ENCODE measurements at regions not wholly inside any gene's neighbourhood (a gene's known extent, or its start where the extent isn't known, plus 50 kb on each side); places are given as distances from the start of the nearest gene placed in this dataset.
"Not testable (repeated sequence)": the region's sequence is repeated elsewhere in the genome, so short reads cannot be mapped to it uniquely, and the experiment has no call there.

DNA sequence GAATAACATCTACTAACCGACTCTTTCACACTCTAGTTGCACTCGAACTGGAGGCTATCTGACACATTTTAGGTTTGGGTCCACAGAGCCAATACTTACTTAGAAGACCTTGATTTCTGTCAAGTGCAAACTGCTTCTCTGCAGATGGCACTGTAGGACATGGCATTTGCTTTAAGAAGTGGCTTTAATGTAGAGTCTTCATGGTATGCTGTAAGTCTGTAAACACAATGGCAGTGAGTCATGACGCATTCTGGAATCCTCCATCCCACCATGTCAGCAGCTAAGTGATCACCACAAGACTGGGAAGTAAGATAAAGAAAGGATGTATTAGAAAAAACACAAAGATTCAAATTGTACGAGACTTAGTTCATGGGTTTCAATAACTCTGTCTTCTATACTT lies 377.0 kb upstream of the NOX3 start:
- DNase-seq (ENCODE audit: low spot score) = no peak

DNA sequence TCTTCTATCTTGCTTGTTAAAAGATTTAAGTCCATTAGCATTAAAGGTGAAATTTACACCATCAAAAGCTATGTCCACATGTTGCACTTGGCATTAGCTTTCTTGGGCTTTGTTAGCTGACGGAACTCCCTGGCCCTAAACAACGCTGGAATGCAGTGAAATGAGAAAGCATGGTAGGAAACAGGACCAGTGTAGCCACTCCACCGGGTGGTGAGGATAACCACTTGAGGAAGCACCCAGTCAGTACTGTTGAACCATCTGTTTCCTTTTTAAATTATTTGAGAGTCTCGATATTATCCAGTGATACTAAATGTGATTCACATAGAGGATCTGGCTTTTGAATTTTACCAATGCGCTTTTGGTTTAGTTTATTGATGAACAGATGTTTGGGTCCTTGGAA lies 374.9 kb upstream of the NOX3 start:
- DNase-seq (ENCODE audit: low spot score) = no peak

DNA sequence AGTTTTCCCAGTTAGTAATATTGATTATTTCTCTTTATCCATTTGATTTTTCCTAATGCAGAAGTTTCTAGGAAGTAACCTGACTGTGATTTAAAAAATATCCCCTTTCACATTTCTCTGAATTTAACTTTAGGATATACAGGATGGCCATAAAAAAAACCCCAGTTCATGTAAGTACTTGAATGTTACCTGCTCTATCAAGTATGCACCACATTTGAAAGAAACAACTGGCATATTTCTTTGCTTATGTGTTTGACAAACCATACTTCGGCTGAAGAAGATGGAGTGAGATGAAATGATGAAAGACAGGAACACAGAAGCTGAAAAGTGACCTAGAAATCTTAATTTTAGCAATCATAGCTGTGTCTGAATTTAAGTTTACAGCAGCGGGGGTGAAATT lies 374.0 kb upstream of the NOX3 start:
- DNase-seq (ENCODE audit: low spot score) = no peak

DNA sequence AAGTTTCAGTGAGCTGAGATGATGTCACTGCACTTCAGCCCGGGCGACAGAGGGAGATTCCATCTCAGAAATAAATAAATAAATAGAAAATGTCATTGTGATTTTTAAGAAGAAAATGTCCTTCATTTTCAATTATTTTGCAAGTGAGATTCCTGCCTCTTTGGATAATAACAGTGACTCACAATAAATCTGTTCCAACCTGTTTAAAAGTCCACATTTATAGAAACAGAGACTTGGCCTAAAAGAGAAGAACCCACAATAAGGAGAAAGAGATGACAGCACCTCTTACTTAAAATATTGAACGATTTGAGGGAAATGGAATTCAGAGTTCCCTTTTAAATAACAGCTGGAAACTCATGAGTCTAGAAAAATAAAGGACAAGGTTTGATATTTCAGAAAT lies 373.4 kb upstream of the NOX3 start:
- DNase-seq (ENCODE audit: low spot score) = no peak

DNA sequence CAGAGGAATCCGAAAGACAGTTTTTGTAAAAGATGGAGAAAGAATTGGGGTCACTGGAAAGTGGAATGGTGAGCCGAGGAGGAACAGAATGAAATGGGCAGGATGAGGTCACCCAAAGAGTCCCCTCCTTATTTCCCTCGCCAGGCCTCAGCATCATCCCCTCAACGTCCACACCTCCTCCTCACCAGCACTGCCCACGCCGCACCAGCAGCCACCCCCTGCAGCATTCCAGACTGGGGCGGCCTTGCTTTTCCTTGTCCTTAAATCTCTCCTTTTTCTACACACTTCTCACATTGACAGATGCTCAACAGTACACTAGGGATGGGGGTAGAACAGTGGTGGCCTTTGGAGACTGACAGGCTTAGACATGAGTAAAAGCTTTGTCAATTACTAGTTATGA lies 363.1 kb upstream of the NOX3 start:
- no peak for DNase-seq (ENCODE audit: low spot score)

DNA sequence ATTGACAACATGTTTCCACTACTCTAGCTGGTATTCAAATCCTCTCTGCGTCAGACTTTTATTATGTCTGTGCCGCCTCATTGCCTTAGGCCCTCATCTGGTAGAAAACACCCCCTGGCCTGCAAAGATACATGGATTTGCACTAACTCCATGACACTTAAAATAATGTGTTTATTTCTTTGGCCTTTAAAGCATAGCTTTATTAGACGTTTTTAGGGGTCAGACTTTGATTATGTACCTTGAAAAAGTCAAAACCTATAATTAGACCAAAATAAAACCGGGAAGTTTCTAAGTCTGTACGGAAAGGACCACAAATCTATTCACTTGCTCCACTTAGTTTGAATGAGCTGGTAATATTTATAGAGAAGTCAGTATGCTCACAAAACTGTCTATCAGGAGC lies 357.9 kb upstream of the NOX3 start:
- no peak for DNase-seq (ENCODE audit: low spot score)

DNA sequence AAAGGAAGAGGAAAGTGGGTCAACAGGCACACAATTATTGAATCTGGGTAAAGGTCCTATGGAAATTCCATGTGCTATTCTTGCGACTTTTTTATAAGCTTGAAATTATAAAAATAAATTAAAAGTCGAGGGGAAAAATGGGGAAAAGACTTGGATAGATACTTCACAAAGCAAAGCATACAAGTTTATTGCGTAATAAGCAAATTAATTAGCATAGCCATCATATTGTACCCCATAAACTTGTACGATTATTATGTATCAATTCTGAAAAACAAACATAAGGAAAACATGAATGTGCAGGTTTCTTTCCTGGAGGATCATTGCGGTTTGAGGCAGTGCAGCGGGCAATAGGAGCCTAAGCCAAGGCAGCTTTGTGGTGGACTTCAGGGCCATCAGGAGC lies 351.6 kb upstream of the NOX3 start:
- no peak for DNase-seq (ENCODE audit: low spot score)

DNA sequence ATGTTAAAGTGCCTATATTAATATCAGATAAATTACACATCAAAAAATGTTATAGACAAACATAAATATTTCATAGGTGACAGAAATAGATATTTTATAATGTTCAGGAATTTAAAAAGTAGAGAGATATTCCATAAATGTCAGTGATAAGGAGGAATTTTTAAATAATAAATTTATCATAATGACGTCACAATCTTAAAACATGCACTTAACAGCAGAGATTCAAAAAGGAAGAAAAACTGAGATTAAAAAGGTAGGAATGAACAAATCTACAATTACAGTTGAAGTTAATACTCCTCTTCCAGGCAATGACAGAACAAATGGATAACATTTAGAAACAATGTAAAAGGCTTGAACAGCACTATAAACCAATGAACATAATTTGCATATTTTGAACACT lies 345.4 kb upstream of the NOX3 start:
- no peak for DNase-seq (ENCODE audit: low spot score)

DNA sequence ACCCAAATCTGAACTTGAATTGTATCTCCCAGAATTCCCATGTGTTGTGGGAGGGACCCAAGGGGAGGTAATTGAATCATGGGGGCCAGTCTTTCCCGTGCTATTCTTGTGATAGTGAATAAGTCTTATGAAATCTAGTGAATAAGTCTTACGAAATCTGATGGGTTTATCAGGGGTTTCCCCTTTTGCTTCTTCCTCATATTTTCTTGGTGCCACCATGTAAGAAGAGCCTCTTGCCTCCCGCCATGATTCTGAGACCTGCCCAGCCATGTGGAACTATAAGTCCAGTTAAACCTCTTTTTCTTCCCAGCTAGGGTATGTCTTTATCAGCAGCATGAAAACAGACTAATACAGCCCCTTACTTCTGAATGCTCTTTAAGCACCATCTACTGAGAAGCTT lies 343.2 kb upstream of the NOX3 start:
- DNase-seq (ENCODE audit: low spot score) = not testable (repeated sequence)

DNA sequence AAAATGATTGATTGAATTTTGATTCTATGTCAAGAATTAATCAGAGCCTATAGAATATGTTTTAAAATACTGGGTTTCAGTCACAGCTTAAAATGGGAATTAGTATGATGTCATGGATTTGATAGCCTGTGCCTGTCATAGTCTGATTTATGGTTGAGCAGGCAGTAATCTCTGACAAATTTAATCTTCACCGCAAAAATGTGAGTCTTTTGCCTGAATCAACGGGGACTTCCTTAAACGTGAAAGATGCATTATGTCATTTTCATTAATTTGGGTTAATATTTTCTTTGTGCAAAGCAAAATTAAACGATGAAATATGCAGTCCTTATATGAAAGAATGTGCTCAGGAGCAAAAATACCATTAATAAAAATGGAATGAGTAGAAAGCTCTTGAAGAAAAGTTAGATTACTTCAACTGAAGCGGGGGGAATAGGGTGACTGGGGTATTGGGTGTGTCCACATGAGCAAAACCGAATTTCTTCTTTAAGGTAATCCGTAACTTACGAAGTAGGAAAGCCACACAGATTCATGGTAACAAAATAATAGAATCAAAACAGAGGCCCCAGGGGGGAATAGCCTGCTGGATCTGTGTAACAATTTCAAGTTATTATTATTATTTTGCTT lies 339.6 kb upstream of the NOX3 start:
- no peak for DNase-seq (ENCODE audit: low spot score)

DNA sequence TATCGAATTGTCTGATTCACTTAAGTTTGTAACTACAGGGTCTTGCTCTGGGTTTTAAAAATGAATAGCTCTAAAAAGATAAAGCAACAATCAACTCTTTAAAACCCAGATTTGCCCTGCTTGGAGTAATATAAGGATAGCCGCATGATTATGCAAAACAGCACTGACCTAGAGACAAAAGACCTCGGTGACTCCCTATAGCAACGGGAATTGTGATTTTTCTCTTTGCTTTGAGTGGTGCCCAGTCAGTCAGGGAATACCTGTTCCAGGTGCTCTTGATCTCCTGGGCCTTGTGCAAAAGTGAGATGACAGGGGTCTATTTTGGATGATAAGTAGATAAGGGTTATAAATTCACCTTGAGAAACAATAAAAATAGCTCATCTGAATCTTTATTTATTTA lies 336.3 kb upstream of the NOX3 start:
- no peak for DNase-seq (ENCODE audit: low spot score)

DNA sequence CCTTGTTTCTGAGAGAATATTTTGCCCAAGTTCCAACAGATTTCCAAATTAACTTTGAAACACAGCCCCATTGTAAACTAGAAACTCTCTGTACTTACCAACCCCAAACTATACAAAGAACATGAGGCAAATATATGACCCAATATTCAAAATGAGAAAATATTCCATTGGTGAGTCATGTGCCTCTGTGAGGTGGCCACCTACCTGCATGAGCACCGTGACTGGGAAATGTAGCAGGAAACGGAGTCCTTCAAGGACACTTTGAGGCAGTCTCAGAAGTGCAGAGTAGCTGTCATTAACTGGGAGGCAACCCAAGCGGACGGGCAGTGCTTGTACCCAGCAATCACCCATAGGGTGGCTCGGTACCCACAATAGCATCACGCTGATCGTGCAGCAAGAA lies 335.5 kb upstream of the NOX3 start:
- DNase-seq (ENCODE audit: low spot score) = no peak

DNA sequence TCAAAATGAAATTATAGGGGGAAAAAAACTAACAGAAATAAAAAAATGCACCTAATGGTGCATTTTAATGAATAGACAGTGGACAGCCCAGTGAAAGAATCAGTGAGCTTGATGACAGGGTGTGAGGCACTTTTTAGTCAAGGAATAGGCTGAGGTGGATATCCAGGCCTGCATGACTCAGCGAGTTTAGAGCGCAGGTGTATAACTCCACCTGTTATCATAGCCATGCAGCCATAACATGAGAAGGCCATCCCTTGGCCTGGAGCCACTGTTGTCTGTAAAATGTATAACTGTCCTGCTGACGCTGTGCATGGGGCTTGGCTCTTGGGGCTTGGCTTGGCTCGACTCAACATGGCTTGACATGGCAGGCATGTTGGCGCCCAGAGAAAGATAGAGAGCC lies 331.5 kb upstream of the NOX3 start:
- DNase-seq (ENCODE audit: low spot score) = no peak

DNA sequence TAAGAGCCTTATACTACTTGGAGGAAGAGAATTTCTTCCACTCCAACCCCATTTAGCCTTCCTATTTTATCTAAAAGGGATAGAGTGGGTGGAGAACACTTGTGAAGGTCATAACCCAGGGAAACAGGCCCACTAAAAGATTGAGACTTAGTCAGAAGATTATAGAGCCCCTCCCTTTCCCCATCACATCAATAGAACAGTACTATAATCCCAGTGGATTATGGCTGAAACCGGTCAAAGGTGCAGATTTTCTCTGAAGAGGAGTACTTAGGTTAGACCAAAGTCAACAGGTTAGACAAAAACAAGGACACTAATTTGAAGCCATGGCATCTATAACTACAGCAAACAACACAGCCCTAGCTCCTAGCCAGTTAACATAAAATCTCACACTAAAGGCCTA lies 330.9 kb upstream of the NOX3 start:
- DNase-seq (ENCODE audit: low spot score) = no peak

DNA sequence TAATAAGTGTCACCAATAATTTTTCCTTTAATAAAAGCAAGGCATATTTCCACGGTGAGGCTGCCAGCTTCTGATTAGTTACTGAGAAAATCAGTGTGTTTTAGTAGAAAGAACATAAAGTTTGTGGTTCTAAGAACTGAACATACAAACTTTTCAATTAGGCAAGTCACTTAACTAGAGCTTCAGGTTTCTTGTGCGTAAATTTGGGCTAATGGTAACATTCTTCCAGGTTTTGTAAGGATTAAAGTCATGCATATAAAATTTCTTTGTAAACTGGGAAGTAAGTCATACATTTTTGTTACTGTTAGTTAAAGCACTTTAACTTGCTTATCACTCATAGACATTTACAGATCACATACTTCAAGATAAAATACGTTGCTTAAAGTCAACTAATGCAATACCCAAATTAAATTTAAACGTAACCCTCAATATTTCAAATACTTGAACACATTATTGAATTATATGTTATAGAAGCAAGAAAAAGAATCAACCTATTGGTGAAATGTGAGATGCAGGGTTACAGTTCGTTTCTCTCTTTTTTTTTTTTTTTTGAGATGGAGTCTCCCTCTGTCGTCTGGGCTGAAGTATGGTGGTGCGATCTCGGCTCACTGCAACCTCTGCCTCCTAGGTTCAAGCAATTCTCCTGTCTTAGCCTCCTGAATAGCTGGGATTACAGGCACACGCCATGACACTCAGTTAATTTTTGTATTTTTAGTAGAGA lies 327.3 kb upstream of the NOX3 start:
- DNase-seq (ENCODE audit: low spot score) = no peak

DNA sequence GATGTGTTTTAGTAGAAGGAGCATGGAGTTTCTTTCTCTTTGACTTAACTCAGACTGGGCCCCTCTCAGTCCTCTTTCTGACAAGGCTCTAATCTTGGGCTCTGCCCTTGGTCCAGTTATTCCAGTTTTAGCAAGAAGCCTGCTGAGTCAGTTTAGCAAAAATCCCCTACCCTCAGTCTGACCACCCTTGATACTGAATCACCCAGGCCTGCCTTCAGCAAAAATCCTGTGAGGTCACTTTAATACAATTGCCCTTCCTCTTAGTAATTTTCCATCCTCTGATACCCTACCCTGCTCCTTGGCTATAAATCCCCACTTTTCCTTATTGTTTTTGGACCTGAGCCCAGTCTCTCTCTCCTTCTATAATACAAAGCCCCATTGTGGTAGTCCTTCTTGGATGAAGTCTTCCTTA lies 326.7 kb upstream of the NOX3 start:
- no peak for DNase-seq (ENCODE audit: low spot score)

DNA sequence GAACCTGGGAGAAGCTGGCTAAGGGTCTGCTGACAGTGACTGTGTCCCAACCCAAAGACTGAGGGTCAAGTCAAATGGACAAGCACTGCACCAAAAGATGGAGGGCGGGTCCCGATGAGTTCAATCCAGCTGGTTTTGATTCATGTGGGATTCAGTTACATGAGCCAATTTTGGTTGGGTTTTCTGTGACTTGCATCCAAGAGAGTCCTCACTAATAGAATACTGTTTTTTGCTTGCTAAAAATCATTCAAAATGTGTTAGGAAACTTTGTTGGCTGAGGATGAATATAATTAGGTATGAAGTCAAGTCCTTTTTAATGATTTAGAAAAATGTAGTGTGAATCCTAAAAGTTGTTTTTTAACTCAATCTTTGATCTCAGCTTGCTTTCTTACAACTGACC lies 323.8 kb upstream of the NOX3 start:
- DNase-seq (ENCODE audit: low spot score) = no peak

DNA sequence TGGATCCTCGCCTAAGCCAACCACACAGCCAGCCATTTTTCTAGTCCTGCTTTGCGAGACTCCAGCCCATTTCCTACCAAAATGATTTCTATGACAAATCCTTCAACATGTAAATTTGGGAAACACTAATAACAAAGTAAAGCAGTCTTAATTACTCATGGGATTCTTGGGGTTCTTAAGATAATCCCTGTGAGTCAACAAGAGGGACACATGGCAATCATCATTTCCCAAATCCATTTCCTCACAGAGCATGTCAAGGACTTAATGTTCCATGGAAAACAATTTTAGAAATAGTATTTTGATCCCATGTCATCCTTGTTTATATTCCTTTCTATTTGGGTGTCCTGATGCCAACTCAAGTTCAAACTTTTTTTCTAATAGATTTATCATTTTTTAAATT lies 322.7 kb upstream of the NOX3 start:
- no peak for DNase-seq (ENCODE audit: low spot score)

DNA sequence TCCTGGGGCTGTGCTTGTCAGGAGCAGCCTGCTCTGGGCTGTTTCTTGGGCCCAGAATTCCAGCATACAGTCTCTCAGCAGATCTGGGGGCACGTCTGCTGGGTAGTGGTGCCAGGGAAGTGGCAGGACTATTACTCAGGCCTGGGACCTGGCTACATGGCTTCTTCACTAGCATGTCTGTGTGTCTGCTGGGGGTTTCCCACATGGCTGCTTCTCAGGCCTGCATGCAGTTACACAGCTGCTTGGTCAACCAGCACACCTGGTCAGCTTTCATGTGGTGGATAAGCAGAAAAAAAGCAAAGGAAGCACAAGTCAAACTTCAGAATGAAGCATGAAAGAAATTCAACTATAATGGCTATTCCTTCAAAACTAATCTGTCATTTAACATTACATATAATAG lies 316.2 kb upstream of the NOX3 start:
- DNase-seq (ENCODE audit: low spot score) = no peak

DNA sequence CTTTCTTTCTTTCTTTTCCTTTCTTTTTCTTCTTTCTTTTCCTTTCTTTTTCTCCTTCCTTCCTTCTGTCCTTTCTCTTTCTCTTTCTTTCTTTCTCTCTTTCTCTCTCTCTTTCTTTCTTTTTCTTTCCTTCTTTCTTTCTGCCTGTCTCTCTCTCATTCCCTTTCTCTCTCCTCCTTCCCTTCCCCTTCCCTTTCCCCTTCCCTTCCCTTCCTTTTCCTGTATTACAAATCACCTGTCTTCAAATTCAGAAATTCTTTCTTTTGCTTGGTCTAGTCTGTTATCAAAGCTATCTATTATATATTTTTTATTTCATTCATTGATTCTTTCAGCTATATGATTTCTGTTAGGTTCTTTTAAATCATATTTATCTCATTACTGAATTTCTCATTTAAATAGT lies 315.2 kb upstream of the NOX3 start:
- DNase-seq (ENCODE audit: low spot score) = no peak

DNA sequence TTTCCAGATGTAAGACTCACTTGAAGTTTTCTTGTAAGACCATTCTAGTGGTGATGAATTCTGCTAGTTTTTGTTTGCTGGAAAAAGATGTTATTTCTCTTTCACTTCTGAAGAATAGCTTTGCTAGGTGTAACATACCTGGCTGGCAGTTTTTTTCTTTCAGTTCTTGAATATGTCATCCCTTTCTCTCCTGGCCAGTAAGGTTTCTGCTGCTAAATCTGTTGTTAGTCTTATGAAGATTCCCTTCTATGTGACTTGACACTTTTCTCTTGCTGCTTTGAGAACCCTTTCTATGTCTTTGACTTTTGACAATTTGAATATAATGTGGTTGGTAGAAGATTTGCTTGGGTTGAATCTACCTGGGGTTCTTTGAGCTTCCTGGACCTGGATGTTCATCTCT lies 314.7 kb upstream of the NOX3 start:
- DNase-seq (ENCODE audit: low spot score) = no peak

DNA sequence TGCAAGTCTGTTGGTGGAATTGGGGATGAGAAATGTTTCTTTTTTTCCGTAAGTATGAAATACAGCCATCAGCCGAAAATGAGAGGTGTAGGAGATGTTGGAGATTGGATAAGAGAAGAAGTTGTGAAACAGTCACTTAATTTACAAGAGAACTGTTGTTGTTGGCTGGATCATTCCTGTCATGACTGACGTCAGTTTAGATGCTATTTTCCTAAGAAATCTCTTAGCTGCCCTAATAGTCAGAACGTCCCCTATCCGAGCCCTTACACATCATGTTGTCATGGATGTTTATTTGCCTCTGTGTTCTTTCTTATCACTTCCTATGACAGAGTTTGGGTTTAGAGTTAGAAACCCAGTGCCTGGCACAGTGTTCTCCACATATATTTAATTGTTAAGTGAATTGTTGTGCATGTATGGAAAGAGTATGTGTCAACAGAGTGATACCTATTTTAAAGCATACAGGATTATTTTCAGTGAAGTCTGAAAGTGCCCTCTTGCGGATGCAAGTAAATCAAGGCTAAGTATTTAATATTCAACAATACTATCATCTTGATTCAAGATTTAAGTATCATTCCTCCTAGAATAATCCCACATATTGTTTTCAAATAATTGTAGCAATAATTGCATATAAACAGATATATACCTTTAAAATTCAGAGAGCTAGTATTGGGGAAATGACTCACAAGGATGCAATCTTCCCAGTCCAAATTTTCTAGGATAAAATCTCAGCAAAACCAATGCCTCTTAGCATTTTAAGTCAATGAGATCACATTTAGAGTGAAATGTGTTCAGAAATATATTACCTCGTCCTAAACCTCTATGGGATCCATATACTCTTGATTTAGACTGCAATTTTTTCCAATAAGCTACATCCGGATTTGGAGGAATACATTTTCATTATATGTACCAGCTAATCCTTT lies 309.9 kb upstream of the NOX3 start:
- no peak for DNase-seq (ENCODE audit: low spot score)

DNA sequence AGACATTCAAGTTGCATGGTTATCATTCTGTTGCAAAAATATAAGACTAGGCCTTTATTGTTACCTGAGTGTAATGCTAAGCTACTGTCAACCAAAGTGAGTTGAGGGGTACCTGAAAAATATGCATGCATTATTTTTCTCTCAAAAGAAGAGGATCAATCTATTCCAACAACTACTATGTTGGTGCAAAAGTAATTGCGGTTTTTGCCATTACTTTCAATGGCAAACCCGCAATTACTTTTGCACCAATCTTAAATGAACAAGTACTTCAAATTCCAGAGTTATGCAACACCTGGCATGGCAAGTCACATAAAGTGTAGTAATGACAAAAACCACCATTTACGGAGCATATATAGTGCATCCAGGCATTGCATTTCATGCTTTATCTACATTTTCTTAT lies 307.0 kb upstream of the NOX3 start:
- DNase-seq (ENCODE audit: low spot score) = no peak

Measured in hematopoietic multipotent progenitor cell treated with erythropoietin and hydrocortisone succinate and interleukin-3 and kit ligand, for 15 days (in vitro differentiated cells).